ENCODE measurements at regions not wholly inside any gene's neighbourhood (a gene's known extent, or its start where the extent isn't known, plus 50 kb on each side); places are given as distances from the start of the nearest gene placed in this dataset.
"Not testable (repeated sequence)": the region's sequence is repeated elsewhere in the genome, so short reads cannot be mapped to it uniquely, and the experiment has no call there.

DNA sequence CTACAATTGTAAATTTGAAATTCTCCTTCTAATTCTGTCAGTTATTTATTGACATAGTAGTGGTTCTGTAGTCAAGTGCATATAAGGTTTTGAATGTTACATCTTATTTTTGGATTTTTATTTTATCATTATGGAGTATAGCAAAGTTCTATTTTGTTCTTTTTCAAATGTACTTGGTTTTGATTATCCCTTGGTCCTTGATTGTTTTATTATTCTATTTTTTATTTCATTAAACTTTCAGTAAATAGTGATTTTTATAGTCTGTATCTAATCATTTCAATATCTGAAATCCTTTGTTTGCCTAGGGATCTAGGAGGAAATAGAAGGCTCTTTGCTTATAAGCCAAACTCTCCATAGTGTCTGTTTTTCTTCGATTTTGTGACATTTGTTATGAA, 87.8 kb downstream of the HFE start:
- DNase-seq = no peak

GRCh38 chr6:26175428-26176181, 88.4 kb downstream of the HFE start:
- peak; percentile 65 for DNase-seq

- no peak for DNase-seq
Observed at GRCh38 chr6:26179675-26180074, 92.4 kb downstream of the HFE start.

- no peak for DNase-seq
Observed at GRCh38 chr6:26180346-26180745, 93.1 kb downstream of the HFE start.

GRCh38 chr6:26183237-26183580, 96.0 kb downstream of the HFE start:
- no peak for DNase-seq

DNA sequence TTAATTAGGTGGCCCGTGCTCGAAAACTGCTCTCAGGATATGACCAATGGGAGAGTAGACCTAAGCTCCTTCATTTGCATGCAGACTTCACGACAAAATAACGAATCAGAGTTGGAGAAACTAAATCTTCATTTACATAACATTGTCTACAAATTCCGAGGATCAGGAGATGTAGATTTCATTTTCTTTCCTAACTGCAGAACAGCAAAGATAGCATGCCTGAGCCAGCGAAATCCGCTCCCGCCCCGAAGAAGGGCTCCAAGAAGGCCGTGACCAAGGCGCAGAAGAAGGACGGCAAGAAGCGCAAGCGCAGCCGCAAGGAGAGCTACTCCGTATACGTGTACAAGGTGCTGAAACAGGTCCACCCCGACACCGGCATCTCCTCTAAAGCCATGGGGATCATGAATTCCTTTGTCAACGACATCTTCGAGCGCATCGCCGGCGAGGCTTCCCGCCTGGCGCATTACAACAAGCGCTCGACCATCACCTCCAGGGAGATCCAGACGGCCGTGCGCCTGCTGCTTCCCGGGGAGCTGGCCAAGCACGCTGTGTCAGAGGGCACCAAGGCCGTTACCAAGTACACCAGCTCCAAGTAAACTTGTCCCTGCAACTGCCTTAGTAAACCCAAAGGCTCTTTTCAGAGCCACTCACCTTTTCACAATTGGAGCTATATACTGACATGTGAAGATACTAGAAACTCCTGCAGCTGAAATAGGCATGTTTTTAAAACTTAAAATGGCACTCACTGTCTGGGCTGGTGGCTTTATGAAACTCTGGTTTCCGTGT, 96.5 kb downstream of the HFE start:
- peak; percentile 90 for DNase-seq

- no peak for DNase-seq
Observed at GRCh38 chr6:26184367-26184891, 97.2 kb downstream of the HFE start.

GRCh38 chr6:26185004-26185403, 97.8 kb downstream of the HFE start:
- no peak for DNase-seq

DNA sequence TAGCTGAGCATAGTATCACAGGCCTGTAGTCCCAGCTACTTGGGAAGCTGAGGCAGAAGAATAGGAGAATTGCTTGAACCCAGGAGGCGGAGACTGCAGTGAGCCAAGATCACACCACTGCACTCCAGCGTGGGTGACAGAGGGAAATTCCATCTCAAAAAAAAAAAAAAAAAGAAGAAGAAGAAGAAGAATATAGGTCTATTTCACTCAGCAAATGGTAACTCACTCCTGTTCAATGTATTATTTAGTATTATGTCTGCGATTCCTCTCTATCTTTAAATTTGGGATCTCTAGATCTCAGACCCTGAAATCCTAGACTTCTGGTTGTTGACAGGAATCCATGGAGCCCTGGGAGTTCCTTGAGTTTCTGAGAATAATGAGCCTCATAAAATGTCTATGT, 98.6 kb downstream of the HFE start:
- DNase-seq = no peak

DNA sequence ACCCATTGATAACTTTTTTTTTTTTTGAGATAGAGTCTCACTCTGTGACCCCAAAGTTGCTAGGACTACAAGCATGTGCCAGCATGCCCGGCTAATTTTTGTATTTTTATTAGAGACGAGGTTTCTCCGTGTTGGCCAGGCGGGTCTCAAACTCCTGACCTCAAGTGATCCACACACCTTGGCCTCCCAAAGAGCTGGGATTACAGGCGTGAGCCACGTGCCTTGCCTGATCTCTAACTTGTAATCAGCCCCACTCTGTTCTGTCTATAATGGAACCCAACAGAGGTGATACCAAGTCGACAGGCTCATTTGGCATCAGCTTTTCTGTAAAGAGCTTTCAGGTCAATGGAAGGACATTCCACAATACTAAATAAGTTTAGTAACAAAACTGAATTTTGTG, 99.4 kb downstream of the HFE start:
- no peak for DNase-seq

- no peak for DNase-seq
Observed at GRCh38 chr6:26187292-26187691, 100.1 kb downstream of the HFE start.

- DNase-seq = peak; percentile 36
Observed at GRCh38 chr6:26187981-26188635, 100.9 kb downstream of the HFE start.

GRCh38 chr6:26191512-26191911, 104.3 kb downstream of the HFE start:
- DNase-seq = not testable (repeated sequence)

DNA sequence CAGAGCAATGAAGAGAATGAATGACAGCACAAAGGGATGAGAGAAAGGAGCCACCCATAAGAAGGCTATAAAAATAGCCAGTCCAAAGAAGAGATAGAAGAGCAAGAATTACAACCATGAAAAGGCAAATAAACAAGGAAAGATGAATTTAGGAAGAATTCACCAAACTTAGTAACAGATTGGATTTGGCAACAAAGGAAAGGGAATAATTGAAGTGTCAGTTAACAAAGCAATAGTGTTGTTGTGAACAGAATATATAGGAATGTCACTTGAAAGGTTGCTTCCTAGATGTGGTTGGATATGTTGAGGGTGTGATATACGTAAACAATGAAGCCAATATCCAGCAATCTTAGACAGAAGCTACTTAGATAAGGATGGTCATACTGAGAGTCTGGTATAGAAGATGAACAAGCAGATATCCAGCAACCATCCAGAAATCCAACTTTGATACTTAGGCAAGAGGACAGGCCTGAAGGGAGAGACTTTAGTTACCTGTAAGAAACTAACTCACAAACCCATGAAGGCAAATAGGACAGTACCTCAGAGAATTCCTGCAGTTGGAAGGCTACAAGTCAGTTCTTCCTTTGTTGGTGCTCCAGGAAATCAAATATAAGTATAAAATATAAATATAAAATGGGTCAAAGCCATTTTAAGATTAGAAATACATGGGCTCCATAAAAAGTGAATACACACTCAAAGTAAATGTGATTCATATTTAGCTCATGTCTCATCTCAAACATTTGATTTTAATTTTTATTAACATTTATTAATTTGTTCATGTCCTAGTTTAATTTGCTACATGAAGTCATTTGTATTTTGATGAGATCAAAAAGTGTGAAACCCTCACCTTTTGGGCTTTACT, 106.5 kb downstream of the HFE start:
- DNase-seq = no peak

- no peak for DNase-seq
Observed at GRCh38 chr6:26194329-26194701, 107.1 kb downstream of the HFE start.

GRCh38 chr6:26194816-26195375, 107.7 kb downstream of the HFE start:
- DNase-seq = peak; percentile 10

GRCh38 chr6:26195376-26195923, 108.2 kb downstream of the HFE start:
- peak; percentile 95 for DNase-seq

DNA sequence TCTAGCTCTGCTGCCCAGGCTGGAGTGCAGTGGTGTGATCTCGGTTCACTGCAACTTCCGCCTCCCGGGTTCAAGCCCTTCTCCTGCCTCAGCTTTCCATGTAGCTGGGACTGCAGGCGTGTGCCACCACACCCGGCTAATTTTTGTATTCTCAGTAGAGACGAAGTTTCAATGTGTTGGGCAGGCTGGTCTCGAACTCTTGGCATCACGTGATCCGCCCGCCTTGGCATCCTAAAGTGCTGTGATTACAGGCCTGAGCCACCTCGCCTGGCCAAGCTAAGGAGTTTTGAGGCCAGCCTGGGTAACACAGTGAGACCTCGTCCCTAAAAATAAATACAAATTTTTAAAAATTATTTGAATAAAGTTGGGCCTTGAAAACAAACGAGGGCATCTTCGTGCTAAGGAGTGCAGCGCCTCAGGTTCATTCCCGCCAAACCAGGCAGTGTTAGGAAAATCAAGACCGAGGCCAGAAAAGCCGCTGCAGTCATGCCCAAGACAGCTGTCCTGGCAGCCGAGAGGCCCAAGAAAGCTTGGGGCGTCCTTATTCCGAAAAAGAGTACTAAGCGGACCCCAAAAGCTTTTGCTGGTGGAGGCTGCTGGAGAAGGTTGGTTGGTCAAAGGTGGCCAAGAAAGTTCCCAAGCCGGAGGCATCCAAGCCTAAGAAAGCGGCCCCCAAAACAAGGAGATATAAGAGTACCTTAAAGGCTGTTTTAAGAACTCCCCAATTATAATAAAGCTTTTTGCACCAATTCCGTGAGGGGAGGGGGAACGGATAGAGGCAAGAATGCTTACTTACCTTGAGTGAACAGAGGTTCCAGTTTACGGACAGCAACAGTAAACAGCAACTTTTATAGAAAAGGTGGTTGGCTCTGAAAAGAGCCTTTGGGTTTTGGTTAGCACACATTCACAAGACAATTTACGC, 109.0 kb downstream of the HFE start:
- peak; percentile 14 for DNase-seq

DNA sequence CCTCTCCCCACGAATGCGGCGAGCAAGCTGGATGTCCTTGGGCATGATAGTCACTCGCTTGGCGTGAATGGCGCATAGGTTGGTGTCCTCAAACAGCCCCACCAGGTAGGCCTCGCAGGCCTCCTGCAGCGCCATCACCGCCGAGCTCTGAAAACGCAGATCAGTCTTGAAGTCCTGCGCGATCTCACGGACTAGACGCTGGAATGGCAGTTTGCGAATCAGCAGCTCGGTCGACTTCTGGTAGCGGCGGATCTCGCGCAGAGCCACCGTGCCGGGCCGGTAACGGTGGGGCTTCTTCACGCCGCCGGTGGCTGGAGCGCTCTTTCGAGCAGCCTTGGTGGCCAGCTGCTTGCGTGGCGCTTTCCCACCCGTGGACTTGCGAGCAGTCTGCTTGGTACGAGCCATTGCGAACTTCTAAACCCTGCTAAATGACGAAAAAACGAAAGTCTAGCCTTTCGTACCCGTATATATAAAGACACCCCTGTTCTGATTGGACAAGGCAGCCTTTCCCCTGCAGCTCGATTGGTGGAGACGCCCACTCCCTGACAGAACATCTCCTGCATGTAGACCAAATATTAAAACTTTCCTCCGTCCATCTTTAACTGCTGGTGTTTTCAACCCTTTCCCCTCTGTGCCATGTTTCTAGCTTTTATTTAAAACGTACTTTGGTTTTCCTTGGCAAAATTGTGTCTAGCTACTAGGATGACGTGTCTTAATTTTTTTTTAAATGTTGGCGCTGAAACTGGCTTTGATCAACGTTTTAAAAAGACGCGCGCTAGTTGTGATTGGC, 109.8 kb downstream of the HFE start:
- peak; percentile 93 for DNase-seq

- DNase-seq = no peak
Observed at GRCh38 chr6:26197636-26197932, 110.4 kb downstream of the HFE start.

All from fibroblast of upper back skin (primary cell).